B cell (primary cell): ENCODE measurements at regions not wholly inside any gene's neighbourhood (a gene's known extent, or its start where the extent isn't known, plus 50 kb on each side); places are given as distances from the start of the nearest gene placed in this dataset.

Experiments
- ATAC-seq: fragments of 200-7000 bp; cut with Tn5 transposase; one replicate; pipeline ENCODE4 v1.10.0; 2021; ENCODE audit warnings: low read depth, mild to moderate bottlenecking, moderate number of reproducible peaks, moderate library complexity
- CTCF ChIA-PET: fragments of 350-600 bp; sonication (Branson Sonifier 250); formaldehyde crosslinking; loops from one replicate; lab custom pipeline; 2021; ENCODE audit warnings: antibody characterized with exemption, inconsistent platforms; lab: Charles Lee
- POLR2A ChIA-PET: fragments of 350-600 bp; sonication (Branson Sonifier 250); formaldehyde crosslinking; loops from one replicate; lab custom pipeline; 2021; ENCODE audit warnings: antibody characterized with exemption; lab: Charles Lee
- DNase-seq: peaks from one replicate; pipeline ENCODE4 v3.0.0; 2013
- H2AFZ ChIP-seq: 2 replicates; pipeline ENCODE4 v1.6.1; 2012; ENCODE audit warnings: mild to moderate bottlenecking, low read depth, low read length; ENCODE audit not compliant: insufficient read depth, poor library complexity, severe bottlenecking
- H3K27ac ChIP-seq, 2 donors: 1 replicate in 1 of 2; 2 replicates in 1 of 2; pipeline ENCODE4 v1.5.1; 2012 to 2013; ENCODE audit warnings: low read length in 2 of 2, mild to moderate bottlenecking in 2 of 2, moderate library complexity in 1 of 2
- H3K27me3 ChIP-seq, 4 experiments: fragments of 200-600 bp in 1 of 4; sonication (generic) in 1 of 4; replicated peaks in 1 of 4; 1 replicate in 2 of 4; 2 replicates in 2 of 4; pipeline versions ENCODE4 v1.6.1 to v1.7.0; 2013 to 2016; ENCODE audit warnings: low read length in 3 of 4, mild to moderate bottlenecking in 2 of 4, mixed read lengths in 1 of 4, moderate library complexity in 1 of 4; ENCODE audit not compliant: insufficient read depth in 4 of 4, control insufficient read depth in 3 of 4; ENCODE audit errors: control extremely low read depth in 1 of 4
- H3K36me3 ChIP-seq, 2 experiments: replicated peaks in 1 of 2; 1 replicate in 1 of 2; 2 replicates in 1 of 2; pipeline versions ENCODE4 v1.6.1 to v1.7.1; 2013; ENCODE audit warnings: low read length in 1 of 2; ENCODE audit not compliant: insufficient read depth in 2 of 2, control insufficient read depth in 1 of 2; ENCODE audit errors: control extremely low read depth in 1 of 2, extremely low read depth in 1 of 2
- H3K4me1 ChIP-seq, 2 donors: fragments of 200-600 bp in 1 of 2; sonication (generic) in 1 of 2; 1 replicate in 1 of 2; 2 replicates in 1 of 2; pipeline versions ENCODE4 v1.5.1 to v1.6.1; 2013 to 2017; ENCODE audit warnings: low read length in 2 of 2; ENCODE audit not compliant: control insufficient read depth in 2 of 2, insufficient read depth in 2 of 2
- H3K4me2 ChIP-seq: replicated peaks from 2 replicates; pipeline ENCODE3; 2012; ENCODE audit warnings: mild to moderate bottlenecking, low read depth, low read length; ENCODE audit not compliant: poor library complexity, severe bottlenecking
- H3K4me3 ChIP-seq, 5 experiments: fragments of 200-600 bp in 1 of 5; sonication (generic) in 1 of 5; 1 replicate in 3 of 5; 2 replicates in 2 of 5; pipeline versions ENCODE4 v1.5.1 to v1.7.0; 2011 to 2016; ENCODE audit warnings: low read length in 4 of 5, mild to moderate bottlenecking in 4 of 5, low read depth in 2 of 5, control low read depth in 1 of 5, moderate library complexity in 1 of 5; ENCODE audit not compliant: insufficient read depth in 1 of 5; ENCODE audit errors: control extremely low read depth in 1 of 5, extremely low read depth in 1 of 5
- H3K79me2 ChIP-seq: fragments of 200-600 bp; sonication (generic); one replicate; pipeline ENCODE4 v1.6.0; 2016; ENCODE audit warnings: low read length; ENCODE audit not compliant: control insufficient read depth, insufficient read depth
- H3K9ac ChIP-seq: fragments of 200-600 bp; sonication (generic); 2 replicates; pipeline ENCODE4 v1.6.1; 2017; ENCODE audit warnings: mild to moderate bottlenecking, low read length, moderate library complexity
- H3K9me3 ChIP-seq, 3 donors: one replicate each; pipeline versions ENCODE4 v1.6.1 to v1.7.1; 2013; ENCODE audit warnings: low read length in 2 of 3; ENCODE audit not compliant: control insufficient read depth in 2 of 3, insufficient read depth in 1 of 3; ENCODE audit errors: control extremely low read depth in 1 of 3
- H4K20me1 ChIP-seq: 2 replicates; pipeline ENCODE4 v1.6.0; 2012; ENCODE audit warnings: mild to moderate bottlenecking, low read length; ENCODE audit not compliant: insufficient read depth, control insufficient read depth, poor library complexity, severe bottlenecking
- H3K27ac Mint-ChIP-seq: one replicate; pipeline ENCODE4 v1.8.0; 2021; ENCODE audit warnings: mixed read lengths
- H3K27me3 Mint-ChIP-seq: one replicate; pipeline ENCODE4 v1.8.0; 2021; ENCODE audit warnings: mixed read lengths
- H3K4me1 Mint-ChIP-seq: one replicate; pipeline ENCODE4 v1.8.0; 2021; ENCODE audit warnings: mixed read lengths
- H3K4me3 Mint-ChIP-seq: one replicate; pipeline ENCODE4 v1.8.0; 2021; ENCODE audit warnings: mixed read lengths
- H3K9me3 Mint-ChIP-seq: one replicate; pipeline ENCODE4 v1.8.0; 2022; ENCODE audit warnings: mixed read lengths; ENCODE audit not compliant: insufficient read depth
- CTCF ChIP-seq: fragments of 200-600 bp; IDR thresholded peaks from one replicate; pipeline ENCODE4 v1.8.0; 2022; ENCODE audit warnings: antibody characterized with exemption, mild to moderate bottlenecking
- EZH2 ChIP-seq: IDR thresholded peaks from 2 replicates; pipeline ENCODE4 v1.6.1; 2012; ENCODE audit warnings: borderline replicate concordance, low read depth, mild to moderate bottlenecking, moderate library complexity, low read length; ENCODE audit not compliant: insufficient read depth, poor library complexity, severe bottlenecking
- WGBS: methylation state at CpG from one replicate; pipeline ENCODE4 v1.1.5; 2013; ENCODE audit warnings: missing lambda C conversion rate; ENCODE audit not compliant: insufficient coverage; 5-methylcytosine and 5-hydroxymethylcytosine counted together
- intact Hi-C: fragments of 100-400 bp; cut with micrococcal nuclease; formaldehyde crosslinking; loops from one replicate; pipeline ENCODE4 v1.10.0; 2022

GRCh38 chr4:184938871-184939270 lies 79.4 kb upstream of the HELT start:
- TF ChIP-seq CTCF (no peak), EZH2 (no peak)
- Histone ChIP-seq H3K27ac (no peak overlapping the region), H3K4me1 (no peaks in the 10 kb centered on the region), H3K4me2 (no peak overlapping the region), H3K9me3 (no peaks in the 10 kb centered on the region), H3K4me3 (no peak overlapping the region), H2AFZ (no peak overlapping the region), H3K9ac (no peak overlapping the region), H3K36me3 (no peaks in the 10 kb centered on the region), H3K79me2 (no peaks in the 10 kb centered on the region), H3K27me3 (peaks cover 0 to 6% (median 0%) of the 10 kb centered on the region in 4 experiments), H4K20me1 (no peaks in the 10 kb centered on the region)
- ATAC-seq: no peak
- peaks cover 18% of the 10 kb centered on the region for H3K27me3 Mint-ChIP-seq
- H3K4me3 Mint-ChIP-seq: no peak overlapping the region
- H3K9me3 Mint-ChIP-seq: no peaks in the 10 kb centered on the region
- ChIA-PET CTCF (no interaction called here), POLR2A (no interaction called here)
- H3K27ac Mint-ChIP-seq: no peak overlapping the region
- H3K4me1 Mint-ChIP-seq: no peaks in the 10 kb centered on the region
- DNase-seq: no peak
- 100% methylated on average over 5 of the region's 7 CpGs for WGBS
- intact Hi-C loops: no loop called here

GRCh38 chr4:184939978-184940377 lies 78.3 kb upstream of the HELT start:
- DNase-seq (no peak), ATAC-seq (no peak)
- intact Hi-C loops: no loop called here
- no peak overlapping the region for H3K4me2 ChIP-seq
- Mint-ChIP-seq H3K4me3 (no peak overlapping the region), H3K9me3 (no peaks in the 10 kb centered on the region), H3K27ac (no peak overlapping the region), H3K4me1 (no peaks in the 10 kb centered on the region), H3K27me3 (peaks cover 12% of the 10 kb centered on the region)
- H3K9ac ChIP-seq: no peak overlapping the region
- ChIA-PET CTCF (no interaction called here), POLR2A (interaction anchor here (0.7 kb wide), 1 partner anchor 593 kb away, joined by 6 read pairs; no protein-coding TSS in a partner anchor)
- H3K36me3 ChIP-seq: no peaks in the 10 kb centered on the region
- no peaks in the 10 kb centered on the region for H3K9me3 ChIP-seq
- no peaks in the 10 kb centered on the region for H4K20me1 ChIP-seq
- H2AFZ ChIP-seq: no peak overlapping the region
- no peak for TF ChIP-seq EZH2
- TF ChIP-seq CTCF: no peak
- no peaks in the 10 kb centered on the region for H3K79me2 ChIP-seq
- 100% methylated on average over 1 of the region's 2 CpGs for WGBS
- no peak overlapping the region for H3K4me3 ChIP-seq
- peaks cover 0 to 6% (median 0%) of the 10 kb centered on the region in 4 experiments for H3K27me3 ChIP-seq
- no peaks in the 10 kb centered on the region for H3K4me1 ChIP-seq
- H3K27ac ChIP-seq: no peak overlapping the region
